Frontal cortex (tissue), 3 donors: ENCODE measurements at regions not wholly inside any gene's neighbourhood (a gene's known extent, or its start where the extent isn't known, plus 50 kb on each side); places are given as distances from the start of the nearest gene placed in this dataset.
"Not testable (repeated sequence)": the region's sequence is repeated elsewhere in the genome, so short reads cannot be mapped to it uniquely, and the experiment has no call there.

Source experiments
- DNase-seq, 2 donors: peaks; one replicate each; pipeline ENCODE4 v3.0.0; 2012; ENCODE audit warnings: low spot score in 2 of 2
- FAIRE-seq: peaks from 2 replicates; lab custom pipeline; 2012; peaks lifted over from hg19 to GRCh38; lab: Jason Lieb, UNC
- donor health status: control.
- donor health status: control.
- donor health status: control.

DNA sequence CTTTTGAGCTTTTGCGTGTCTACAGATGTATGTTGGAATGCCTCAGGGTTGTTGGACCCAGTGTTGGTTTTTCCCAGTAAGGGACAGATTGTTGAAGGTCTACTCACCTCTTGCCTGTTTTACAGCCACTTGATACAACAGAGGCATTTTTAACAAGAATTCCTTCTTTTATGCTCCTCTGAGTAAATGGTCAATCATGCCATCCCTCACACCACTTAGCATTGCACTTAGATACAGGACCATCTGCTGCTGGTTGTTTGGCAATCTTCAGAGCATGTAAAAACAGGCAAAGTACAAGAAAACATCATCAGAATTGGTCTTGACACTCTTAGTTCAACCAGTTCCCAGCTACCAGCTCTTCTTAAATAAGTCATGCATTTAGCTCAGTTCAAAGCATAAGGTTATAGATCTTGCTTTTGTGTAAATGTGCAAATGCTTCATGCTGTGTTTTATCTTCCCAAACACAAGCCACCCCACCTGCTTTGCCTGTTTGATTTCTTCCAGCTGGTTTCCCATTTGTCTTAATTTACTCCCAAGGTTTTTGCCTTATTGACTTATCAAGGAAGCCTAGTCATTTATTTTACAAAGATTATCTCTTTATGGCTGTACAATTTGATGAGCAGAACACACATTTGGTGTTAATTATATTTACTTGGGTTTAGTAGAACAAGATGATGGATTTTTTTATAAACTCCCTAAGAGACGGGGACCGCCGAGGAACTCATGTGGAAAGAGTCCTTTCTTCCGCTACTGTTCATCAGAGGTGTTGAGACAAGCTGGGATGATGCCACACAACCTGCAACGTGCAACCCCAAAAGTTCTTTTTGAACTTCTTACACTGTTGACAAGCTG is 136.6 kb downstream of the AHR start:
- DNase-seq (no peak), FAIRE-seq (no peak)

- DNase-seq, result no peak
Observed at GRCh38 chr7:17436126-17436525, 137.7 kb downstream of the AHR start.

DNA sequence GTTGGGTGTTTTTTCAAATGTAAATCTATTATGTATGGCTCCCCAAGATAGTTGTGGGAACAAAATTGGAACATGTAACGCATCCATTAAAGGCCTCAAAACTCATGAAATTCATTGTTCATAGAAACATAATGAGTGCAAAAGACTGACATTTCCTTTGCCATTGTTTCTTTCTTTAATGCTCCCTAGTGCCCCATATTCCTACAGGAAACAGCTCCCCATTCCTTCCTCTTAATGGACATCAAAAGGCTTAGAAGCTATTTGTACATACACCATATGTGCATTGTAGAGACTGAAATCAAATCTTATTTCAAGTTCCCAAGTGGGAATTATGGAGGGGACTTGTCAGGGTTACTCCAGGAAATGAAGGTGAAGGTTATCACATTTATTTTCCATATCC is 139.1 kb downstream of the AHR start:
- no peak for DNase-seq
- FAIRE-seq, result no peak

More at GRCh38 chr7:17436126-17436525, 137.7 kb downstream of the AHR start:
- no peak for FAIRE-seq

GRCh38 chr7:17440025-17440784 is 141.8 kb downstream of the AHR start:
- DNase-seq, FAIRE-seq: not testable (repeated sequence)

DNA sequence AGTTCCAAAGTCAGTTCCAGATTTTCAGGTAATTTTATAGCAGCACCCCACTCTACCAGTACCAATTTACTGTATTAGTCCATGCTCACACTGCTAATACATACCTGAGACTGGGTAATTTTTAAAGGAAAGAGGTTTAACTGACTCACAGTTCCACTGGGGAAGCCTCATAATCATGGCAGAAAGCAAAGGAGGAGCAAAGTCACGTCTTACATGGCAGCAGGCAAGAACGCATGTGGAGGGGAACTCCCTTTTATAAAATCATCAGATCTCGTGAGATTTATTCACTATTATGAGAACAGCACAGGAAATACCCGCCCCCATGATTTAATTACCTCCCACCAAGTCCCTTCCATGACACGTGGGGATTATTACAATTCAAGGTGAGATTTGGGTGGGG is 142.4 kb downstream of the AHR start:
- no peak for FAIRE-seq
- DNase-seq, result no peak

GRCh38 chr7:17441557-17441956 is 143.1 kb downstream of the AHR start:
- no peak for DNase-seq
- FAIRE-seq, result no peak

- DNase-seq (no peak), FAIRE-seq (no peak)
Observed at GRCh38 chr7:17444151-17444550, 145.7 kb downstream of the AHR start.

DNA sequence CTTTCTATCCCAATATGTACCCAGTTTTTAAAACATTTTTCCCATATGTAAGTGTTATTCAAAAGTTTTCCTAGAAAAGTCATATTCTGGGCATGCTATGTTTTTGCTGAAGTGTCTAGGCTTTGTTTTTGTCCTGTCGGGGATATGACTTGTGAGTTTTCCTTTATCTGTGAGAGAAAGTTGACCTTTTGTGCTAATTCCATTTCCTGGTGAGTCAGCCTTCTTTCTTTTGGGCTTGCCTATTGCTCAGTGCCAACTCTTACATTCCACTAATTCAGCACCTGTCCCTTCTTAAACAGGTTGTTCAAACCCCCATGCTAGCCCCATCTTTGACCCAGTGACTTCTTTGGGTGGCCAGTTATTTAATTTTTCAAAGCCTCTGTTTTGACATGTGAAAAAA is 146.2 kb downstream of the AHR start:
- DNase-seq, result no peak
- FAIRE-seq, result no peak

GRCh38 chr7:17446340-17446739 is 147.9 kb downstream of the AHR start:
- DNase-seq (no peak), FAIRE-seq (no peak)

DNA sequence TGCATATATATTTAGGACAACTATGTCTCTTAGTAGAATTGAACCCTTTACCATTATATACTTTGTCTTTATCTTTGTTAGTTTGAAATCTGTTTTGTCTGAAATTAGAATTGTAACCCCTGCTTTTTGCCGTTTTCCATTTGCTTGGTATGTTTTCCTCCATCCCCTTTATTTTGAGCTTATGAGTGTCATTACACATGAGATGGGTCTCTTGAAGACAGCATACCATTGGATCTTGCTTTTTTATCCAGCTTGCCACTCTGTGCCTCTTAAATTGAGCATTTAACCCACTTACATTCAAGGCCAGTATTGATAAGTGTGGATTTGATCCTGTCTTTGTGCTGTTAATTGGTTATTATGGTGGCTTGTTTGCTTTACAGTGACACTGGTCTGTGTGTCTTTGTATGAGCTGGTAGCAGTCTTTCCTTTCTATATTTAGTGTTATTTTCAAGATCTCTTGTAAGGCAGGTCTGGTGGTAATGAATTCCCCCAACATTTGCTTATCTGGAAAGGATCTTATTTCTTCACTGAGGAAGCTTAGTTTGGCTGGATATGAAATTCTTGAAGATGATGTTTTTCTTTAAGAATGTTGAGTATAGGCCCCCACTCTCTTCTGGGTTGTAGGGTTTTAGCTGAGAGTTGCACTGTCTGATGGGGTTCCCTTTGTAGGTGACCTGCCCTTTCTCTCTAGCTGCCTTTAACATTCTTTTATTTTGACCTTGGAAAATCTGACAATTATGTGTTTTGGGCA is 149.5 kb downstream of the AHR start:
- FAIRE-seq, result no peak
- no peak for DNase-seq

DNA sequence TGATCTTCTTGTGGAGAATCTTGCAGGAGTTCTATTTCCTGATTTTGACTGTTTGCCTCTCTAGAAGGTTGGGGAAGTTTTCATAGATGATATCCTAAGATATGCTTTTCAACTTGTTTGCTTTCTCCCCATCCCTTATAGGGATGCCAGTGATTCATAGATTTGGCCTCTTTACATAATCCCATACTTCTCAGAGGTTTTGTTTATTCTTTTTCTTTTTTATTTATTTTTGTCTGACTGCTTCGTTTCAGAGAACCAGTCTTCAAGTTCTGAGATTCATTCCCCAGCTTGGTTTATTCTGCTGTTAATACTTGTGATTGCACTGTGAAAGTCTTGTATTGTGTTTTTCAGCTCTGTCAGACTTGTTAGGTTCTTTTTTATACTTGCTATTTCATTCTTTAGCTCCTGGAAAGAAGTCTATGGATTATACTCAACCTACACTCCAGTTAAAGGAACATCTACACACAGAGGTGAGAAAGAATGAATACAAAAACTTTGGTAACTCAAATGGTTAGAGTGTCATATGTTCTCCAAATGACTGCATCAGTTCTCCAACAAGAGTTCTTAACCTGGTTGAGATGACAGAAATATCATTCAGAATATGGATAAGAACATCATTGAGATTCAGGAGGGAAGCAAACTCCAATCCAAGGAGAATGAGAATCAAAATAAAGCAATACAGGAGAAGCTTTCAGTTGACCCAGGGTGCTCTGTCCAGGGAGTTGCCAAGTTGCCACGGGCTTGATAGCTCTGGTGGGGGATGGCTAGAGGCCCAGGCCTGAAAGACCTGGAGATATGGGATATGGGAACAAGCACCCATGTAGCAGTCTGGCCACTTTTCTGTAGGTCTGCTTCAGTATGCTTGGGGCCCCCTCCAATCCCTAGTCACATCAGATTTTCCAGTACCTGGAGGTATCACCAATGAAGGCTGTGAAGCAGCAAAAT is 150.3 kb downstream of the AHR start:
- FAIRE-seq (no peak), DNase-seq (no peak)

DNA sequence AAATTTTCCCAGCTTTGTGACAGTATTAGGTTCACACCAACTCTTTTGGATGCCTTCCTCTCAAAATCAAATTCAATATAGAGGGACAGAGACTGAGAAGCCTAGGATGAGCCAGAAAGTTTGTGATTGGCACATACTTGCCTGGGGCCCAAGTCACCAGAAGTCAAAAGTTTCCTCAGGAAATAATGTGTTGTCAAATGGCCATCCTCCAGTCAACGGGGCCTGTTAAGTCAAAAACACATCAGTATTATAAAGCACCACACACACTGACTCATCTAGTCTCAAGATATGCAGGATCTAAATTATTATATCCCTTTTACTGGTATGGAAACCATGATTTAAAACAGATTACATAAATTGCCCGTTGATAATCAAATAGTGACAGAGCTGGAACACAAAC is 158.1 kb downstream of the AHR start:
- DNase-seq (no peak), FAIRE-seq (no peak)

DNA sequence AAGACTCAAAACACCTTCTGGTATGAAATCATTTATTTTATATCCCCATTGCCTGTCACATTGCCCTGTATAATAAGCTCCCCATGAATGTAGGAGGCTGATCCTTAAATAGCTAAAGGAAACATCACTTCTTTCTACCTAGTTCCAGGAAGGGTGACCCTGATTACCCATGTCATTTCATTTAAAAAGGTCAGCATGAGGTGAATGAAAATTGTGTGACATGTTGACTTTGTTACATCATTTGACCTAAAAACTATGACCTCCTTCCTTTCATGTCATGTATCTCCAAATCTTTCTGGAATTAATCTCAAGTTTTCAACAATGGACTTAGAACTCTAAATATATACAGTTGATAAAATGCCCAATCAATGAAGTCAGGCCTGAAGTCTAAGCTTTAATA is 161.5 kb downstream of the AHR start:
- DNase-seq, result no peak
- no peak for FAIRE-seq

DNA sequence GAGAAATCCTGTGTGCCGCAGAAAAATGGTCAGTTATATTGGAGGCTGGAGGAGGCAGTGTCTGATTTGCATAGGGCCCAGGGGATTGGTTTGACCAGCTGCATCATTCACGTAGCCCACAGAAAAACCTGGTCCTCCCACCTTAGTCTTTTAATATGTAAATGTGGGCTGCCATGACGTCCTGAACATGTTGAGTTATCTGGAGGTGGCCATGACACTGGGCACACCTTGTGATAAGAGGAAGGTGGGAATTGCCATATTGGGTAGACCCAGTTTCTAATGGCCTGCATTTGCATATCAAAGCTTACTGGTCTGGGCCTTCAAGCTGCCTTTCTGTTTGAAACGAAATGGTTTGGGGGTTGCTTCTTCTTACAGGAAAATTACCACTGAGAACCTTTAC is 162.2 kb downstream of the AHR start:
- DNase-seq (no peak), FAIRE-seq (no peak)

DNA sequence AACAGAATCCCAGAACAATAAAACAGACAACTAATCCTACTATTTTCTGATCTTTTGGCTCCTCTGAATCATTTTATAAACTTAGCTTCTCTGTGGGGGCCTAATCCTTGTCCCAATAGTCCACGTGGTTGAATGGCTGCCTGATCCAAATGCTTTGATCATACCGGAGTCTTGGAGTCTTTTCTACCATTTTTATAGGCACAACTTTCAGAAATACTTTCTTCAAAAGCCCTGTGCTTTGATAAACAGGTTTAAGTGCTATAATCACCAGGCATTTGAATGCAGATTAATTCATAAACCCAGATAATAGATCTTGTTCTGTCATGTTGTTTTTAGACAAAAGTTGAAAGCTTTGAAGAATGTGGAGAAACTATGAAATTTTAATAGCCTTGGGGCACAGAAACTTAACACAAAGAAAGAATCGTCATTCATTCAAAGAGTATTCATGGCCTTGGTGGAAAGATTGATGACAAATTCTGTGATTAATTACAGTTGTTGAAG is 163.7 kb downstream of the AHR start:
- DNase-seq (no peak), FAIRE-seq (no peak)

DNA sequence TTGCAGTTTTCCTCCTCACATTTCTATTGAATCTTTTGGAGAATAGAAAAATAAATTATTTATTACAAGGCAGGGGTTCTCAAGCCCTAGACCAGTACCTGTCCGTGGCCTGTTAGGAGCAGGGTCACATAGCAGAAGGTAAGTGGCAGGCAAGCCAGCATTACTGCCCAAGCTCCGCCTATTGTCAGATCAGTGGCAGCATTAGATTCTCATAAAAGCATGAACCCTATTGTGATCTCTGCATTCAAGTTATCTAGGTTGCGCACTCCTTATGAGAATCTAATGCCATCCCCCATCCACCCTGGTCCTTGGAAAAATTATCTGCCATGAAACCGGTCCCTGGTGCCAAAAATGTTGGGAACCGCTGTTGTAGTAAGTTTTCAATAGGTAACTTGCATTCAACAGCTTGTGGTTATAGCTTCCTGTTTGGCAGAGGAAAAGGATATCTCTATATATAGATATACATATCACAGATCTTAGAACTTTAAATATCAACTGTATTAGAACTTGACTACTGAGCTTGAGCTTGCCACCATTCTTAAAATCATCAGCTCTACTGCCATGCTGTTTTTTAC is 165.1 kb downstream of the AHR start:
- no peak for DNase-seq
- no peak for FAIRE-seq

- no peak for DNase-seq
- FAIRE-seq, result no peak
Observed at GRCh38 chr7:17466216-17466615, 167.8 kb downstream of the AHR start.

DNA sequence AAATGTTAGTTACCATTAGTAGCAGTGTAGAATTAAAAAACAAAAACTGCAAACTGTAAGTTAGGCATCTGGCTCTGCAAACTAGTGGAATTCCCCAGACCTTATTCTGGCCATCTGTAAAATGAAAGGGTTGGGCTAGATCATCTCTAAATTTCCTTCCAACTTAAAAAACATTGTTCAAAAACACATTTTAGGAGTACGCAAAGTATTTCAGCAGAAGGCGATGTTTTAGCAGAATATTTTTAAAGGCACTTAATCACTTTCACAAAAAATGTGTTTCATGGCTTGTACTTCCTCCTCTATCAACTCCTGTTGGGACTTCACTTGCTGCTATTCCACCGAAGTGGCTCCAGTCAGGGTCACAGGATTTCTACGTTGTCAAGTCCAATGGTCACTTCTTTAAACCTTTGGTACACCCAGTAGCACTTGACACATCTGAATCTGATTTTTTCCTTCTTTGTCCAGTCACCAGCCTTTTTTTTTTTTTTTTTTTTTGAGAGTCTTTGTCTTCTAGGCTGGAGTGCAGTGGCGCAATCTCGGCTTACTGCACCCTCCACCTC is 169.0 kb downstream of the AHR start:
- FAIRE-seq, result no peak

DNA sequence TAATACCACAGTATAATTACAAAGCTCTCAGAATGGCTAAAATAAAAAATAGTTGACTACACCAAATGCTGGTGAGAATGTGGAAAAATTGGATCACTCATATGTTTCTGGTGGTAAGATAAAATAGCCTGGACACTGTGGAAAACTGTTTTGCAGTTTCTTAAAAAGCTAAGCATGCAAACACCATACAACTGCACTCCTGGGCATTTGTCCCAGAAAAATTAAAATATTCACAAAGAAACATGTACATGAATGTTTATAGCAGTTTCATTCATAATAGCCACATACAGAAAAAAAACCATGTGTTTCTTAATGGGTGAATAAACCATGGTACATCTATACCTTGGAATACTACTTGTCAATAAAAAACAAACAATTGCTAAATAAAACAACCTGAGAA is 172.9 kb downstream of the AHR start:
- DNase-seq (no peak), FAIRE-seq (no peak)

More for the DNA sequence above, 169.0 kb downstream of the AHR start:
- no peak for DNase-seq
